ENCODE measurements at regions not wholly inside any gene's neighbourhood (a gene's known extent, or its start where the extent isn't known, plus 50 kb on each side); places are given as distances from the start of the nearest gene placed in this dataset.
"Not testable (repeated sequence)": the region's sequence is repeated elsewhere in the genome, so short reads cannot be mapped to it uniquely, and the experiment has no call there.

DNA sequence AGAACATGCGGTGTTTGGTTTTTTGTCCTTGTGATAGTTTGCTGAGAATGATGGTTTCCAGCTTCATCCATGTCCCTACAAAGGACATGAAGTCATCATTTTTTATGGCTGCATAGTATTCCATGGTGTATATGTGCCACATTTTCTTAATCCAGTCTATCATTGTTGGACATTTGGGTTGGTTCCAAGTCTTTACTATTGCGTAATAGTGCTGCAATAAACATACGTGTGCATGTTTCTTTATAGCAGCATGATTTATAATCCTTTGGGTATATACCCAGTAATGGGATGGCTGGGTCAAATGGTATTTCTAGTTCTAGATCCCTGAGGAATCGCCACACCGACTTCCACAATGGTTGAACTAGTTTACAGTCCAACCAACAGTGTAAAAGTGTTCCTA is 471.6 kb upstream of the MEIS1 start:
- FAIRE-seq; DNase-seq (ENCODE audit: low spot score): not testable (repeated sequence)

DNA sequence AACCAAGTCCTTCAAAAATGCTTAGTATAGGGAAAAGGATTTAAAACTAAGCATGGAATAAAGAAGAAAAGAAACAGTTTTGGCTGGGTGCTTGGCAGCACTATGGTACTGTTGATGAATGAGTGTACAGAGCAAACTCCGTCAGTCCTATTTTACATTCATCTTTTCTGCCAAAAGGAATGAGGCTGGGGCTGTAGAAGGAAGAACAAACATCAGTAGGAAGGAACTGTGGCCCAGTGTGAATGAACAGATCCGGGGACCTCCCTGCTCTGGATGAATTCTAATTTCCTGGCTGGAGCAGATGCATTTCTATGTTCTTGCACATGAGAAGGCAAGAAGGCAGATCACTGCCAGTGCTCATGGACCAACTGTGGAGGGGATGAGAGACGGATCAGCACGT is 474.0 kb upstream of the MEIS1 start:
- DNase-seq (ENCODE audit: low spot score): no peak
- FAIRE-seq: no peak

DNA sequence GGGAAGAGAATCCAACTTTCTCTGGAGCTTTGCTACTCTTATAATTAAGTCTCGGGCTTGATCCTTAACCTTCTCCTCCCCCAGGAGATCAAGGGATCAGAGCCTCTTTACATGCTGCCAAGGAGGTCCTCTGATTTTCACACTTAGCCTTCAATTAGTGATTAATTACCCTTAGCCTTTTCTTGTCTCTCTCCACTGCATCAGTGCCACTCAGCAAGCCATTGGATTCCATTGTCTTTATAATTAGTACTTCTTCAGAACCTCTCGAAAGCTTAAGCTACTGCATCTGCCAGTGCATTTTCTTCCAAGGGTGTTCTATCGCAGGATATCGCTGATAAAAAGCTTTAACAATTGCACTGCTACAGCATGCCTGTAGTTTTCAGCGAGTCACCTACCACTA is 477.0 kb upstream of the MEIS1 start:
- FAIRE-seq (no peak), DNase-seq (ENCODE audit: low spot score) (no peak)

DNA sequence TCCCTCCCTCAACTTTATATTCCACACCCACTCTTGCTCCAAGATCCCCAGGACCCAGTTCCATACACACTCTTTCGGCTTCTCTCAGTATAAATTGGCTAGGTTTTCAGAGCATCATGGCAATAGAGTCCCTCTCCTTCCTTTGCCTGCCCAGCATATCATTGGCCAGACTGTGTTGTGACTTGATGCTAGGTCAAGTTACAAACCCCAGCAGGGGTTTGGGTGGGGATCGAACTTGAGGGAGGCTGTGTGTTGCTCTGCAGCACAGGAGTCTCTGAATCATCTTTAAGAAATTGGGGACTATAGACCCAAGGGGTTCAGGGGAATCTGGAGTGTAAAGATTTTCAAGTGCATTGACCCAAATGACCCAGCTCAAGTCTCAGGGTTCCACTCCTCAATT is 477.5 kb upstream of the MEIS1 start:
- no peak for FAIRE-seq
- no peak for DNase-seq (ENCODE audit: low spot score)

DNA sequence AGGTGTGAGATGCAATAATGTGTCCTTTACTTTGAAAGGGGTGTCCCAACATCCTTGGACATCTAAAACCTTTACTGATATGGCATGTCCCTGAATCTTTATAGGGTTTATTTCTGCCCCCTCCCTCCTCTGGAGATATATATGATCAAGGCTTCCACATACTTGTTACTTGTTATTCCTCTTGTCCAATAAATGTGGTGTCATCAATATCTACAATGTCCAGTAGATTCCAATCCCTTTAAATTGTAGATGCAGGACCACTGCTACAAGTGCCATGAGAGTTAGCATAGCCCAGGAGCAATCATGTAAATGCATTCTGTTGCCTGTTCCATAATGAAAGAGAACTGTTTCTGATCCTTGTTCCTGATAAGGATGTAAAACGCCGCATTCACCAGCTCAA is 479.7 kb upstream of the MEIS1 start:
- FAIRE-seq: no peak
- DNase-seq (ENCODE audit: low spot score): no peak

DNA sequence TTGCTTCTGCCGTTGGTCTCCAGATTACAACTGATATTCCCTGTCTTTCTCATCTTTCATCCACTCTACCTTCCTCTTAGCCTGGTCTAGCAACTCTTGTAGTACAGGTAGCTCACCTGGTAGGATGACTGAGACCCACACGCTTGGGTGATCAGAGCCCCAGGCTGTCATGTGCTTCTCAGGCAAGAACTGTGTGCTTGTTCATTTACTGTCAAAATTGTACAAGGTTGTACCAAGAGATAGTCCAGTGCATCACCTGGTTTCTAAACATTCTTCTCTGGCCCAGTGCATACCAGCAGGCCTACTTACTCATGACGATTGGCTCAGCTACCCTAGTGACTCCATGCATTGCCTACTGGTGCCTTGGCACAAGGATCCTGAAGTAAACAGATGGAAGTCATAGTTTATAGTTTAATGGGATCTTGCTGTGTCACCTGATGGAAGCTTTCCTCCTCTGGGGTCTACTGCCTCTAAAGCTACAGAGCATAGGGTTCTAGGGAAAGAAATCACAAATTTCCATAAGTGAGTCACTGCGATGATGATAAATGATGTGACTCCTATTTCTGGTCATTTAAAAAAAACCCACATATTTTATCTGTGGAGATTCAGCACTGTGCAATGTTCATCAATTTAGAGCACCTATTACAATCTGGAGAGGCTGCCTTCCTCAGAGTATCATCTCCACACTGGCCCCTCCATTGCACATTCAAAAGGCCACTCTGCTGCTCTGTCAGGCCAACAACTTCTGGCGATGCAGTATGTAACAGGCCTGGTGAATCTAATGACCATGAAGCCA is 481.8 kb upstream of the MEIS1 start:
- DNase-seq (ENCODE audit: low spot score) (no peak), FAIRE-seq (no peak)

DNA sequence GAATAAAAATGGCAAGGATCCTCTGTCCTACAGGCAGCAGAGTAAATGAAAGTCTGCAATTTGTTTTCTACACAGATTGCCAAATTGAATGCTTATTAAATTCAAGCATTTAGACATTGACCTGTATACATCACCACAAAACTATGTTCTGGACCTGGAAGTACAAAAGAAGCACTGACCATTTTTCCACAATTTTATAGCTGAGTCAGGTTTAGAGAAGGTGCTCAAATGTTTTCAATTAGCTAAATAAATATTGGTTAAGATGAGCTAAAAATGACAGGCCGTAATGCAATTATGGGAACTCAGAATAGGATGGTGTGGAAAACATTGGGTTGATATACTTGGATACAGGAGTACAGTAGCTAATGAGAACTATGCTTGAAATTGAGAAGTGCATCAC is 490.7 kb upstream of the MEIS1 start:
- FAIRE-seq (no peak), DNase-seq (ENCODE audit: low spot score) (no peak)

DNA sequence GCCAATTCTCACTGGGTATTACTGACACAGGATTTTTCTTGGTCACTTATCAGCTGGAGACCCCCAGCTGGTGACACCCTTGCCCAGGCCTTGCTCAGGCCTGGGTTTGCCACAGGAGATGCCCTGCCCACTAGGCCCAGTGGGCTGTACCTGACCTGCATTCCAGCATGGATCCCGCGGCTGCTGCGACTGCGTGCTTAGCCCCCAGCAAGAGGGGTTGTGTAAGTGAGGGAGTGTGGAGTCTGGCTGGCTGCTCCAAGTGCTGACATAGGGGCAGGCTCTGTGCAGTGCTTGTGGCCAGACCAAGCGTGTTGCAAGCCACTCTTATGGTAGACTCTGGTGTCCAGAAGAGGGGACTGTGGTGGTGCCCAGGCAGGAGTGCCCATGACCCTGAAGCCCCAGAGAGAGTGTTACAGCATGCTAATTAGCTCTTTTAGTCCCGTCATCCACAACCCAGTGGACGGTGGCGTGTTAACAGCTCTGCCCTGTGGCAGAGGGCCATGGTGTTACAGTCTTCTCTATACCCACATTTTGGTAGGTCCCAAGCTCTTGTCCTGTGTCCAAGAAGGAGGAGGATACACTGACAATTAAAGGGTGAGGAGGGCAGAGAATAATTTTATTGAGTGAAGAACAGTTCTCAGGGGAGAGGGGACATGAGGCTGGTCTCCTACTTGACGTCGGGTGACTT is 491.7 kb upstream of the MEIS1 start:
- DNase-seq (ENCODE audit: low spot score): no peak
- no peak for FAIRE-seq

DNA sequence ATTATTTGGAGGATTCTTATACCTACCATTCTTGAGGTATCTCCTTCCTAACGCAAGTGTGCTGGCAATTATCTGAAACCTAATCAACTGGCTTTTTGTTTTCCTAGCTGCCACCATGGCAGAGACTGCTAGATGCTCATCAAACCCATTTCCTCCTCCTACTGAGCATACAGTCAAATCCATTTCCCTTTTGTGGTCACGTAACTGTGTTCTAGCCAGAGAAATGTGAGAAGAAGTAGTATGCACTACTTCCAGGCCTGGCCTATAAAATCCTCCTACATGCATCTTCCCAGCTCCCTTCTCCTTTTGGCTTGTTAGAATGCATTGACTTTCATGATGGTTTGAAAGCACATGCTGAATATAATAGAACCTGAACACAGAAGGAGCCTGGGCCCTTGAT is 494.1 kb upstream of the MEIS1 start:
- no peak for FAIRE-seq
- no peak for DNase-seq (ENCODE audit: low spot score)

DNA sequence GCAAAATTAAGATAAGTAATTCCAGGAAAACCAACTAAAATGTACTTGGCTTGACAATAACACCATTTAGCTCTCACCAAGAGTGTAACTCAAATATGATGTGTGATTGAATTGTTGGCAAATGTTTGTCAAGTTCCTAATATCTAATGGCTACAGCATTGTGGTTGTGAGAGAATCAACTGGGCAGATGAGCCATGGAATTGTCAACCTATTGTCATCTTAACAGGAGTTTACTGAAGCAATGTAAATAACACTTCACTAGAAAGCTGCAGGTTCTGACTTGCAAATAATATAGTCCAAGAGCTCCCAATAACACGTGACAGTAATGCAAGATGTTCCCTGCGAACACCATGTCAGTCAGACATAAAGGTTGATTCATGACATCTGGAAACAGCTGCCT is 495.2 kb upstream of the MEIS1 start:
- DNase-seq (ENCODE audit: low spot score) (no peak), FAIRE-seq (no peak)

DNA sequence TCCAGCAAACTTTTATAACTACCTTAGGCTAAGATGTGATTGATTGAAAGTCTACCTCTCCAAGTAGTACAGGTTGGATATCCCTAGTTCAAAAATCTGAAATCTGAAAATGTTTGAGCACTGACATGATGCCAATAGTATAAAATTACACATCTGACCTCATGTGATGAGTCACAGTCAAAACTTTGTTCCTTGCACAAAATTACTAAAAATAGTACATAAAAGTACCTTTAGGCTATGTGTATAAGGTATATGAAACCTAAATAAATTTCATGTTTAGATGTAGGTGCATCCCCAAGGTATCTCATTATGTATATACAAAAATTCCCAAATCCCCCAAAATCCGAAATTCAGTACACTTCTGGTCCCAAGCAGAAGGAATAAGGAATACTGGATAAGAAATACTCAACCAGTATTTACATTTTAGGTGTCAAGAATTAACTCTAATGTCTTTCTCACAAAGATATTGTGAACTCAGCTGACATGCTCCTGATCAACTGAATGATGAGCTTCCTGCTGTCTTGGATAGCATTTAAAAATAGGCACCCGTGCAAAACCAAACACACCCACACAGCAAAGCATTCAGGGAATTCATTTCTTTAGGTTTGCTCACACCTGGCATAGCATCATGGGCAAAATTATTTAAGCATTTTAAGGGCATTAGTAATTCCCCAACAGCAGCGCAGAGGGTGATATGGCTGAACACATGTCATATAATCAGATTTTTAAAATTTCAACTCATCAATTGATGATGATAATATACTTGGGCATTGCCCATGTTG is 497.4 kb upstream of the MEIS1 start:
- no peak for FAIRE-seq
- no peak for DNase-seq (ENCODE audit: low spot score)

DNA sequence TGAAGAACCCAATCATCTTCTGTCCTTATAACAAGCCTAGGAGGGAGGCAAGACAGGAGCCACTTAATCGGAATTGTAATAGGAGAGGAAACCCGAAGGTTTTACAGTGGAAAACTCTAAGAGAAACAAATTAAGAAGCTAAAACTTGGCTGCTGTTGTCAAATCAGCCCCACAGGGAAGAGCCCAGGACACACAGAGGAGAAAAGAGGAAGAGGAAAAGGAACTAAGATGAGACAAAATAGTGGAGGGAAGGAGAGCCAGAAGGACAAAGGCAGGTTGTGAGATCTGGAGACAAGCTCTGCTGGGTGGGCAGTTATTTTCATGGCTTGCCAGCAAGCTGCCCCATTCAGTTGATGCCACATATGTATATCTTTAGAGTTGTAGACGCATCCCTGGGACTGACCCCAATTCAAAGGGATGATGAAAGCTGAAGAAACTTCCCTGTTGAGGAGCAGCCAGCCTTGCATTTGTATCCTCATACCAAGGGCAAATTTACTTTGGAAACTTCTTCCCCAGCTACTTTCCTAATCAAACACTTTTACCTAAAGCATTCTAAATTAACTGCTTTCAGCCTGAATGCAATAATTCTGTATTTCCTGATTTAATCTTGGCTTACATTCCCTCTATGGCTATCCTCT is 499.8 kb upstream of the MEIS1 start:
- no peak for FAIRE-seq
- DNase-seq (ENCODE audit: low spot score): no peak

DNA sequence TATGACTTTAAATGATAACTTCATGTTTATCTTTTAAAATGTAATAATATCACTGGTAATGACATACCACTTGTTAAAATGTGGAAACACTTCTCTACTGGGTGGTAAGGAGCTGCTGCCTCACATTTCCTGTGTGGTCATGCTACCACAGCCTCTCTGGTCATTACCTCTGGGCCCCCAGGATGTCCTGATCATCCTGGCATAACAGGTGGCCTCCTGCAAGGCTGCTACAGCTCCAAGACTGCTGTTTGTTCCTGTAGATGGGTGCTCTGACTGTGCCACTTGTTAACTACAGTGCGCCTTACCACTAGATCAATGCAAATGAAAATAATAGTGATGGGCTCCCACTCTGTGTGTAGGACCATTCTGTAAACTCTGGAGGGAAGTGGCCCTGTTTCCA is 500.2 kb upstream of the SPRED2 start:
- DNase-seq (ENCODE audit: low spot score) (no peak), FAIRE-seq (no peak)

DNA sequence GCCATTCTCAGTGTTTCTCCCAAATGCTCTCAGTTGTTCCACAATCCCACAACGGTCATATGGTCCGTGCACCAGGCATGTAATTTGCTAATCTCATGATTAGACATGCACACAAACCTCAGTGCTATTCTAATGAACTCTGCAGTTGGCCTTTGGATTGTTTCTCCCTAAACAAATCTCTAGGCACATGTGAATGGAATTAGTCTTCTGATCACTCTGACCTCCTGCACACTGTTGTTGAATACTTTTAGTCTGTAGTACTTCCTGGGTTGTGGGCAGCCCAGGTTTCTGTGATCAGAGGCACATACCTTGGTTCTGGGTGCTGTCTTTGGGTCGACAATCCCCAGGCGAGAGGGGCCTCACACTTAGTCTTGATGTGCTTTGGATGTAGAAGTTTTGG is 498.7 kb upstream of the SPRED2 start:
- FAIRE-seq: no peak
- DNase-seq (ENCODE audit: low spot score): no peak

DNA sequence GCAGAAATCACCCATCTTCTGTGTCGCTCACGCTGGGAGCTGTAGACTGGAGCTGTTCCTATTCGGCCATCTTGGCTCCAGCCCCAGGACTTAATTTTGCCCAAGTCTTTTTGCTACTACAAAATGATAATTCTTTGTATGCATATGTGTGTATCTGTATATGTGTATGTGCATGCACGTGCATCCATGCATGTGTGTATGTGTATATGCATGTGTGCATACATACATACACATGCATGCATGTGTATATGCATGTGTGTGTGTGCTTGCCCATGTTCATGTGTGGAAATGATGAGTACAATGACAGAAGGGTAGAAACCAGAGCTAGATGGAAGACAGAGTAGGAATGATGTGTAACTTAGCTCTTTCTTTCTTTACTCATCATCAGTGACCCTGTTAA is 497.9 kb upstream of the SPRED2 start:
- no peak for DNase-seq (ENCODE audit: low spot score)
- FAIRE-seq: no peak

DNA sequence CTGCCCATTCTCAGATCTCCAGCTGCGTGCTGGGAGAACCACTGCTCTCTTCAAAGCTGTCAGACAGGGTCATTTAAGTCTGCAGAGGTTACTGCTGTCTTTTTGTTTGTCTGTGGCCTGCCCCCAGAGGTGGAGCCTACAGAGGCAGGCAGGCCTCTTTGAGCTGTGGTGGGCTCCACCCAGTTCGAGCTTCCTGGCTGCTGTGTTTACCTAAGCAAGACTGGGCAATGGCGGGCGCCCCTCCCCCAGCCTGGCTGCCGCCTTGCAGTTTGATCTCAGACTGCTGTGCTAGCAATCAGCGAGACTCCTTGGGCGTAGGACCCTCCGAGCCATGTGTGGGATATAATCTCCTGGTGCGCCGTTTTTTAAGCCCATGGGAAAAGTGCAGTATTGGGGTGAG is 497.3 kb upstream of the SPRED2 start:
- DNase-seq (ENCODE audit: low spot score); FAIRE-seq: not testable (repeated sequence)

DNA sequence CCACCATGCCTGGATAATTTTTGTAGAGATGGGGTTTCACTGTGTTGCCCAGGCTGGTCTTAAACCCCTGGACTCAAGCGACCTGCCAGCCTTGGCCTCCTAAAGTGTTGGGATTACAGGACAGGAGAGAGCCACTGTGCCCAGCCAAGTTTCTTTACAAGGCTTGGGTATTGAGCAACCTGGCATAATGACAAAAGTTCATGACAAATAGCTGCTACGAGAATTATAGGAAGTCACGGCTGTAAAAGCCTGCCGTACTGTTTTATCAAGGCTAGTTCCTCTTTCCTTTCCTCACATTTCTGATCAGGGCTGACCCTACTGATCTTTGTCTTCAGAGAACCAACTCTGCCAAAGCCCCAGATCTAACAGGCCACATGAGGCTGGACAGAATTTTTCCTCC is 490.4 kb upstream of the SPRED2 start:
- FAIRE-seq (no peak), DNase-seq (ENCODE audit: low spot score) (no peak)

DNA sequence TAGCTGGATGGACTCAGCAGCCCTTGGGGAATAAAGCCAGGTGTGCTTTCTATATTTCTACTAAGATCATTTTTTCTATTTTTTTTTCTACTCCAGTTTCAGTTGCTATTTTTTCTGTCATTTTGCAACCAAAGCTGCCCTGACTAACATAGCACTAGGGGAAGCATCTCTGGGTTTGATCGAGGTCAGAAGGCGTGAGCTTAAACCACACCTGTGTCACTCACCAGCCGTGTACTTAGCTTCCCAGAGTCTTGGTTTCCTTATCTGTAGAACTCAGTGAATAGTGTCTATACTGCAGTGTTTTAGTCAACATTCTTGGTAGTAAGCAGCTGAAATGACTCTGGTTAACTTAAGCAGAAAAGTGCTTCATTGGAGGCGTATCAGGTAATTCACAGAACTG is 489.6 kb upstream of the SPRED2 start:
- no peak for DNase-seq (ENCODE audit: low spot score)
- no peak for FAIRE-seq

DNA sequence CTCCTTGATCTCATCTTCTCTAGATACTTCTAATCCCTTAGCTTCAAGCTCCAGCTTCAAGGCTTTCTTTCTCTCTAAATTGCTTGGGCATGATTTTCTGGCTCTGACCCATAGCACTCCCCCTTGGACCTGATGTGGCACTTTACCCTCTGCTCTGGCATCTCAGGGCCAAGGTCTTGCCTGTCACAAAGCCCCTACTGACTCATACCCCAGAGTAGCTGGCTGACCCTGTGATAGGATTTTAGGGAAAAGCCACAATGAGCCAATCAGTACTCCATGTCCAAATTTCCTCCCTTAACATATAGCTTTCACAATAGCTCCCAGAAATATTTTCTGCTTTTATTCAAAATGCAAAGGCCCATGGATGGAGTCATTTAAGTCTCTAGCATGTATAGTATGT is 488.7 kb upstream of the SPRED2 start:
- no peak for DNase-seq (ENCODE audit: low spot score)
- FAIRE-seq: no peak

DNA sequence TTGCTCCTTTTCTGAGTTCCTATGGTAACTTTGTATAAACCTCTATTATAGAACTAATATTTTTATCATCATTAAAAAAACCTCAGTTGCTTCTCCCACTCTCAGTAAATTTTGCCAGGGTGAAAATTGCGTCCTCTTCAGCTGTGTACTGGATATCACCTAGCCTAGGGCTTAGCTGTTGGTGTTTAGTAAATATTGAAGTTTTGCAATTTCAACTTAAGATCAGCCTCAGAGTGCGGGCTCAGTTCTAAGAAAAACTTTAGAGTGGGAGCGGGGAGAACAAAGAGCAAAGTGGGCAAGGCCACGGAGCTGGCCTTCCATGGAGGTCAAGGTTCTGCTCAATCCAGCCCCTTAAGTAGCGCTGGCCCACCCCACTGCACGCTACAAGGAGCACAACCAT is 488.3 kb upstream of the SPRED2 start:
- FAIRE-seq: no peak

DNA sequence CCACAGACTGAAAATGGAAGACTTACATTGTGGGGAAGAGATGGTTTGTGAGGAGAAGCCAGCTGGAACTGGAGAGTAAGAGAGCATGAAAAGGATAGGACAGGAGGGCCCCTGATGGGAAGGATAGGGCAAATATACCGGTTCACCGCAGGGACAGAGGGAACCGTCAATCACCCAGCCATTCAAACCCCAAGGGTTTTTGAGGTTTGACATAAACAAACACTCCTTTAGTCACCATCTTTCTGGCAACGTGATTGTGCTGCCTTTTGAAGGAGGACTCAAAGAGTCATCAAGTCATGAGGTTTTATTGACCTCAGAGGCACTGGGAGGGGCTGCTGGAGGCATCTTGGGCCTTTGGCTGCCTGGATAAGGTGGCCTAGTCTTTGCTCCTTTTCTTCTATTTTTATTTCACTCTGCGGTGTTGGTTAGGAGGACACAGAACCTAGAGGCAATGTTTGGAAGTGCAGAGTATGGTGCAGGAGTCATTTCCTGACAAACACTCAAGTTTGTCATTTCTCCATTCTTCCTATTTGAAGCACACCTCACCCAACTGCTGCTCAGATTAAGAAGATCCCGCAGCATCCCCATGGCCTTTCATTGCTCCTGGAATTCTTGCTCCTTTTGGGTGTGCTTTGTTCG is 487.3 kb upstream of the SPRED2 start:
- DNase-seq (ENCODE audit: low spot score) (no peak), FAIRE-seq (no peak)

More for the DNA sequence above, 488.3 kb upstream of the SPRED2 start:
- DNase-seq (ENCODE audit: low spot score): no peak
